Mucosa of gallbladder (tissue), 1 donor: ENCODE measurements at regions not wholly inside any gene's neighbourhood (a gene's known extent, or its start where the extent isn't known, plus 50 kb on each side); places are given as distances from the start of the nearest gene placed in this dataset.

Experiments
- DNase-seq: peaks from one replicate; pipeline ENCODE4 v3.0.0-alpha.2; 2020; ENCODE audit warnings: low spot score
- donor health status: DM: no; HTN: no; CAD: no.

GRCh38 chr7:123259759-123260158, 60.0 kb upstream of the SLC13A1 start:
- DNase-seq, result no peak
